ENCODE measurements at regions not wholly inside any gene's neighbourhood (a gene's known extent, or its start where the extent isn't known, plus 50 kb on each side); places are given as distances from the start of the nearest gene placed in this dataset.

DNA sequence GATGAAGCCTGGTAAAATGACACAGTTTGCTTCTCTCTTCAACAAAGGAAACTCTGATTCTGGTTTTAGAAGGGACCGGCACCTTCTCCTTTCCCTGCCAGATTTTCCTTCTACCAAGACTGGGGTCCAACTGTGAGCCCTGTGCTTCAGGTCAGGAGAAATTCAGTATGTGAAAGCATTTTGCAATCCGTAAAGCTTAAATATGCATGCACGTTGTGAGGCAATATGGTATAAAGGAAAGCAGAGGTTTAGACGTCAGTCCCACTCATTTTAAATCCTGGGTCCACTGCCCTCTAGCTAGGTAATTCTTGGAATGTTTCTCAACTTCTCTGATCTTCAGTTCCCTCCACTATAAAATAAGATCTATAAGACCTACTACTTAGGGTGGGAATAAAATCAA, 359.0 kb upstream of the NPSR1 start:
- no TSS peak for BruUV-seq (replicated peaks)
- no peaks in the 10 kb centered on the region for H3K4me1 ChIP-seq (ENCODE audit: control insufficient read depth in 1 of 2, insufficient read depth in 2 of 2, low read length in 2 of 2)
- no peak overlapping the region for H3K9ac ChIP-seq (ENCODE audit: low read length)
- intact Hi-C loops (cut with micrococcal nuclease), result no loop called here
- TF ChIP-seq, protein P1, sequence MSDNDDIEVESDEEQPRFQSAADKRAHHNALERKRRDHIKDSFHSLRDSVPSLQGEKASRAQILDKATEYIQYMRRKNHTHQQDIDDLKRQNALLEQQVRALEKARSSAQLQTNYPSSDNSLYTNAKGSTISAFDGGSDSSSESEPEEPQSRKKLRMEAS (IDR thresholded peaks at IDR 0.05), result no peak
- TF ChIP-seq, protein P2, sequence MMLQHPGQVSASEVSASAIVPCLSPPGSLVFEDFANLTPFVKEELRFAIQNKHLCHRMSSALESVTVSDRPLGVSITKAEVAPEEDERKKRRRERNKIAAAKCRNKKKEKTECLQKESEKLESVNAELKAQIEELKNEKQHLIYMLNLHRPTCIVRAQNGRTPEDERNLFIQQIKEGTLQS (IDR thresholded peaks at IDR 0.05), result no peak
- TF ChIP-seq JUND (IDR thresholded peaks at IDR 0.05), result no peak
- no peak for TF ChIP-seq EGR1 (IDR thresholded peaks at IDR 0.05; ENCODE audit: low read depth)
- TF ChIP-seq ZFX (IDR thresholded peaks at IDR 0.05), result no peak
- TF ChIP-seq, protein P3, sequence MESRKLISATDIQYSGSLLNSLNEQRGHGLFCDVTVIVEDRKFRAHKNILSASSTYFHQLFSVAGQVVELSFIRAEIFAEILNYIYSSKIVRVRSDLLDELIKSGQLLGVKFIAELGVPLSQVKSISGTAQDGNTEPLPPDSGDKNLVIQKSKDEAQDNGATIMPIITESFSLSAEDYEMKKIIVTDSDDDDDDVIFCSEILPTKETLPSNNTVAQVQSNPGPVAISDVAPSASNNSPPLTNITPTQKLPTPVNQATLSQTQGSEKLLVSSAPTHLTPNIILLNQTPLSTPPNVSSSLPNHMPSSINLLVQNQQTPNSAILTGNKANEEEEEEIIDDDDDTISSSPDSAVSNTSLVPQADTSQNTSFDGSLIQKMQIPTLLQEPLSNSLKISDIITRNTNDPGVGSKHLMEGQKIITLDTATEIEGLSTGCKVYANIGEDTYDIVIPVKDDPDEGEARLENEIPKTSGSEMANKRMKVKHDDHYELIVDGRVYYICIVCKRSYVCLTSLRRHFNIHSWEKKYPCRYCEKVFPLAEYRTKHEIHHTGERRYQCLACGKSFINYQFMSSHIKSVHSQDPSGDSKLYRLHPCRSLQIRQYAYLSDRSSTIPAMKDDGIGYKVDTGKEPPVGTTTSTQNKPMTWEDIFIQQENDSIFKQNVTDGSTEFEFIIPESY (IDR thresholded peaks at IDR 0.05; ENCODE audit: extremely low read depth, insufficient replicate concordance, low read length), result no peak
- TF ChIP-seq SRF (IDR thresholded peaks at IDR 0.05; ENCODE audit: low read depth), result no peak
- no peak for TF ChIP-seq CBX3 (IDR thresholded peaks at IDR 0.05; ENCODE audit: low read depth)
- TF ChIP-seq CEBPB (IDR thresholded peaks at IDR 0.05; ENCODE audit: low read depth), result no peak
- TF ChIP-seq, protein P4, sequence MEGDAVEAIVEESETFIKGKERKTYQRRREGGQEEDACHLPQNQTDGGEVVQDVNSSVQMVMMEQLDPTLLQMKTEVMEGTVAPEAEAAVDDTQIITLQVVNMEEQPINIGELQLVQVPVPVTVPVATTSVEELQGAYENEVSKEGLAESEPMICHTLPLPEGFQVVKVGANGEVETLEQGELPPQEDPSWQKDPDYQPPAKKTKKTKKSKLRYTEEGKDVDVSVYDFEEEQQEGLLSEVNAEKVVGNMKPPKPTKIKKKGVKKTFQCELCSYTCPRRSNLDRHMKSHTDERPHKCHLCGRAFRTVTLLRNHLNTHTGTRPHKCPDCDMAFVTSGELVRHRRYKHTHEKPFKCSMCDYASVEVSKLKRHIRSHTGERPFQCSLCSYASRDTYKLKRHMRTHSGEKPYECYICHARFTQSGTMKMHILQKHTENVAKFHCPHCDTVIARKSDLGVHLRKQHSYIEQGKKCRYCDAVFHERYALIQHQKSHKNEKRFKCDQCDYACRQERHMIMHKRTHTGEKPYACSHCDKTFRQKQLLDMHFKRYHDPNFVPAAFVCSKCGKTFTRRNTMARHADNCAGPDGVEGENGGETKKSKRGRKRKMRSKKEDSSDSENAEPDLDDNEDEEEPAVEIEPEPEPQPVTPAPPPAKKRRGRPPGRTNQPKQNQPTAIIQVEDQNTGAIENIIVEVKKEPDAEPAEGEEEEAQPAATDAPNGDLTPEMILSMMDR (IDR thresholded peaks at IDR 0.05 in 2 of 3, conservative IDR thresholded peaks at IDR 0.05 in 1 of 3; ENCODE audit: borderline replicate concordance in 1 of 3, insufficient read depth in 1 of 3, low read depth in 2 of 3, low read length in 2 of 3), result no peak
- TF ChIP-seq SP1 (IDR thresholded peaks at IDR 0.05; ENCODE audit: low read depth), result no peak
- no peak for TF ChIP-seq ZNF274 (IDR thresholded peaks at IDR 0.05; ENCODE audit: low read depth, low read length)
- no peak for TF ChIP-seq ELF1 (IDR thresholded peaks at IDR 0.05; ENCODE audit: borderline replicate concordance, low read depth)
- TF ChIP-seq FOSL1 (IDR thresholded peaks at IDR 0.05; ENCODE audit: low read depth), result no peak
- TF ChIP-seq POLR2A (IDR thresholded peaks at IDR 0.05; ENCODE audit: borderline replicate concordance, extremely low read depth, insufficient read depth, insufficient read length), result no peak
- no peak for TF ChIP-seq EZH2phosphoT487 (IDR thresholded peaks at IDR 0.05; ENCODE audit: borderline replicate concordance)
- TF ChIP-seq, protein P5, sequence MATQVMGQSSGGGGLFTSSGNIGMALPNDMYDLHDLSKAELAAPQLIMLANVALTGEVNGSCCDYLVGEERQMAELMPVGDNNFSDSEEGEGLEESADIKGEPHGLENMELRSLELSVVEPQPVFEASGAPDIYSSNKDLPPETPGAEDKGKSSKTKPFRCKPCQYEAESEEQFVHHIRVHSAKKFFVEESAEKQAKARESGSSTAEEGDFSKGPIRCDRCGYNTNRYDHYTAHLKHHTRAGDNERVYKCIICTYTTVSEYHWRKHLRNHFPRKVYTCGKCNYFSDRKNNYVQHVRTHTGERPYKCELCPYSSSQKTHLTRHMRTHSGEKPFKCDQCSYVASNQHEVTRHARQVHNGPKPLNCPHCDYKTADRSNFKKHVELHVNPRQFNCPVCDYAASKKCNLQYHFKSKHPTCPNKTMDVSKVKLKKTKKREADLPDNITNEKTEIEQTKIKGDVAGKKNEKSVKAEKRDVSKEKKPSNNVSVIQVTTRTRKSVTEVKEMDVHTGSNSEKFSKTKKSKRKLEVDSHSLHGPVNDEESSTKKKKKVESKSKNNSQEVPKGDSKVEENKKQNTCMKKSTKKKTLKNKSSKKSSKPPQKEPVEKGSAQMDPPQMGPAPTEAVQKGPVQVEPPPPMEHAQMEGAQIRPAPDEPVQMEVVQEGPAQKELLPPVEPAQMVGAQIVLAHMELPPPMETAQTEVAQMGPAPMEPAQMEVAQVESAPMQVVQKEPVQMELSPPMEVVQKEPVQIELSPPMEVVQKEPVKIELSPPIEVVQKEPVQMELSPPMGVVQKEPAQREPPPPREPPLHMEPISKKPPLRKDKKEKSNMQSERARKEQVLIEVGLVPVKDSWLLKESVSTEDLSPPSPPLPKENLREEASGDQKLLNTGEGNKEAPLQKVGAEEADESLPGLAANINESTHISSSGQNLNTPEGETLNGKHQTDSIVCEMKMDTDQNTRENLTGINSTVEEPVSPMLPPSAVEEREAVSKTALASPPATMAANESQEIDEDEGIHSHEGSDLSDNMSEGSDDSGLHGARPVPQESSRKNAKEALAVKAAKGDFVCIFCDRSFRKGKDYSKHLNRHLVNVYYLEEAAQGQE (IDR thresholded peaks at IDR 0.05; ENCODE audit: low read depth), result no peak
- TF ChIP-seq POLR2AphosphoS5 (IDR thresholded peaks at IDR 0.05; ENCODE audit: low read depth, low read length), result no peak
- H3K36me3 ChIP-seq (ENCODE audit: control insufficient read depth in 1 of 2, insufficient read depth in 2 of 2, low read length in 2 of 2), result no peaks in the 10 kb centered on the region
- ChIA-PET POLR2A (no interaction called here), CTCF (no interaction called here), RAD21 (ENCODE audit: low non-redundant PET in 1 of 2, low total read pairs in 2 of 2, uncharacterized antibody in 2 of 2, unreplicated experiment in 2 of 2) (no interaction called here)
- H3K9me3 ChIP-seq (ENCODE audit: control insufficient read depth in 1 of 2, insufficient read depth in 1 of 2, low read depth in 1 of 2, low read length in 2 of 2), result no peaks in the 10 kb centered on the region
- H3K79me2 ChIP-seq (ENCODE audit: insufficient read depth, low read length), result no peaks in the 10 kb centered on the region
- no peaks in the 10 kb centered on the region for H3K9me2 ChIP-seq (ENCODE audit: insufficient read depth)
- ATAC-seq (no peak), DNase-seq (ENCODE audit: low read depth, low spot score) (no peak)
- H3K27ac ChIP-seq (ENCODE audit: low read depth, low read length), result no peak overlapping the region
- no peaks in the 10 kb centered on the region for H3K27me3 ChIP-seq (ENCODE audit: insufficient read depth, low read length)
- no peak overlapping the region for H3K4me2 ChIP-seq (ENCODE audit: low read length)
- H3K4me3 ChIP-seq (replicated peaks in 1 of 2; ENCODE audit: low read depth in 1 of 2, low read length in 2 of 2), result no peak overlapping the region
- no peaks in the 10 kb centered on the region for H4K20me1 ChIP-seq (ENCODE audit: insufficient read depth)
- H2AFZ ChIP-seq (ENCODE audit: low read depth, low read length, poor library complexity, severe bottlenecking), result no peak overlapping the region
